Liver (tissue), 3 donors: ENCODE measurements at regions not wholly inside any gene's neighbourhood (a gene's known extent, or its start where the extent isn't known, plus 50 kb on each side); places are given as distances from the start of the nearest gene placed in this dataset.

Source experiments
- ATF3 ChIP-seq: IDR thresholded peaks from 2 replicates; pipeline ENCODE4 v1.6.1; 2016; ENCODE audit warnings: antibody characterized with exemption
- CTCF ChIP-seq: fragments of 150-350 bp; IDR thresholded peaks from 2 replicates; pipeline ENCODE4 v1.5.1; 2017; ENCODE audit warnings: improper control_type of control experiment, low read depth, low read length; ENCODE audit not compliant: missing input control
- FOXA1 ChIP-seq: IDR thresholded peaks from 2 replicates; pipeline ENCODE4 v1.6.1; 2016; ENCODE audit warnings: antibody characterized with exemption
- GABPA ChIP-seq, 2 donors: IDR thresholded peaks in 1 of 2; conservative IDR thresholded peaks in 1 of 2; 2 replicates each; pipeline ENCODE4 v1.6.1; 2016; ENCODE audit warnings: antibody characterized with exemption in 2 of 2, mild to moderate bottlenecking in 1 of 2, moderate library complexity in 1 of 2
- JUND ChIP-seq, 2 donors: IDR thresholded peaks; 2 replicates each; pipeline ENCODE4 v1.6.1; 2016; ENCODE audit warnings: antibody characterized with exemption in 2 of 2
- MAX ChIP-seq: IDR thresholded peaks from 2 replicates; pipeline ENCODE4 v1.6.1; 2016; ENCODE audit warnings: antibody characterized with exemption
- NR2F2 ChIP-seq: IDR thresholded peaks from 2 replicates; pipeline ENCODE4 v1.6.1; 2016; ENCODE audit warnings: antibody characterized with exemption
- RAD21 ChIP-seq, 2 donors: IDR thresholded peaks; 2 replicates each; pipeline ENCODE4 v1.6.1; 2016; ENCODE audit warnings: antibody characterized with exemption in 2 of 2, mild to moderate bottlenecking in 2 of 2
- REST ChIP-seq: IDR thresholded peaks from 2 replicates; pipeline ENCODE4 v1.6.1; 2016; ENCODE audit warnings: antibody characterized with exemption, mild to moderate bottlenecking
- SP1 ChIP-seq: IDR thresholded peaks from 2 replicates; pipeline ENCODE4 v1.6.1; 2018; ENCODE audit warnings: antibody characterized with exemption, mild to moderate bottlenecking
- TAF1 ChIP-seq: conservative IDR thresholded peaks from 2 replicates; pipeline ENCODE4 v1.6.1; 2016; ENCODE audit warnings: antibody characterized with exemption, mild to moderate bottlenecking
- ZBTB33 ChIP-seq: IDR thresholded peaks from 2 replicates; pipeline ENCODE4 v1.6.1; 2016; ENCODE audit warnings: antibody characterized with exemption
- donor health status: healthy.
- donor health status: healthy.

- no peak for TF ChIP-seq SP1
- TF ChIP-seq CTCF: no peak
- TF ChIP-seq NR2F2: no peak
- no peak for TF ChIP-seq REST
- TF ChIP-seq RAD21 (IDR thresholded peaks at IDR 0.05): no peak
- TF ChIP-seq ATF3: no peak
- TF ChIP-seq TAF1: no peak
- no peak for TF ChIP-seq MAX
- TF ChIP-seq GABPA (IDR thresholded peaks at IDR 0.05 in 1 of 2, conservative IDR thresholded peaks at IDR 0.05 in 1 of 2): no peak
- TF ChIP-seq ZBTB33: no peak
- no peak for TF ChIP-seq FOXA1
- no peak for TF ChIP-seq JUND (IDR thresholded peaks at IDR 0.05)
Measured at GRCh38 chr5:130666462-130666861, 498.6 kb downstream of the HINT1 start.
